ENCODE measurements at regions not wholly inside any gene's neighbourhood (a gene's known extent, or its start where the extent isn't known, plus 50 kb on each side); places are given as distances from the start of the nearest gene placed in this dataset.

- intact Hi-C loops (cut with DNase I), result no loop called here
- DNase-seq, result no peak
These were observed 112.8 kb downstream of the FAM43A start for GRCh38 chr3:194798486-194798885.

- DNase-seq, result no peak
- intact Hi-C loops (cut with DNase I), result no loop called here
These were observed 114.3 kb downstream of the FAM43A start for GRCh38 chr3:194800002-194800401.

GRCh38 chr3:194801461-194802432, 116.1 kb downstream of the FAM43A start:
- intact Hi-C loops (cut with DNase I), result no loop called here
- peak in 1 of 10 donors; percentile 59 for DNase-seq

- intact Hi-C loops (cut with DNase I), result no loop called here
- DNase-seq, result no peak
These were observed 119.1 kb downstream of the FAM43A start for GRCh38 chr3:194804796-194805195.

- DNase-seq, result no peak
- intact Hi-C loops (cut with DNase I), result no loop called here
These were observed 119.9 kb downstream of the FAM43A start for GRCh38 chr3:194805546-194805945.

- DNase-seq, result no peak
- intact Hi-C loops (cut with DNase I), result no loop called here
These were observed 121.4 kb downstream of the FAM43A start for GRCh38 chr3:194806991-194807630.

- intact Hi-C loops (cut with DNase I), result no loop called here
- DNase-seq, result no peak
These were observed 123.0 kb downstream of the FAM43A start for GRCh38 chr3:194808640-194809097.

GRCh38 chr3:194809382-194809781, 123.7 kb downstream of the FAM43A start:
- DNase-seq, result no peak
- intact Hi-C loops (cut with DNase I), result no loop called here

GRCh38 chr3:194810076-194810475, 124.4 kb downstream of the FAM43A start:
- intact Hi-C loops (cut with DNase I), result no loop called here
- no peak for DNase-seq

GRCh38 chr3:194811118-194811517, 125.4 kb downstream of the FAM43A start:
- intact Hi-C loops (cut with DNase I), result no loop called here
- no peak for DNase-seq

- intact Hi-C loops (cut with DNase I), result no loop called here
- DNase-seq, result no peak
These were observed 126.5 kb downstream of the FAM43A start for GRCh38 chr3:194812176-194812575.

- DNase-seq, result peak in 2 of 10 donors; percentile 28 to 34
- intact Hi-C loops (cut with DNase I), result no loop called here
These were observed 129.2 kb downstream of the FAM43A start for GRCh38 chr3:194814878-194815357.

- DNase-seq, result no peak
- intact Hi-C loops (cut with DNase I), result no loop called here
These were observed 131.3 kb downstream of the FAM43A start for GRCh38 chr3:194816748-194817591.

- DNase-seq, result no peak
- intact Hi-C loops (cut with DNase I), result no loop called here
These were observed 131.9 kb downstream of the FAM43A start for GRCh38 chr3:194817592-194817930.

- intact Hi-C loops (cut with DNase I), result no loop called here
- no peak for DNase-seq
These were observed 132.3 kb downstream of the FAM43A start for GRCh38 chr3:194817936-194818335.

GRCh38 chr3:194824100-194824499, 138.4 kb downstream of the FAM43A start:
- DNase-seq, result no peak
- intact Hi-C loops (cut with DNase I), result no loop called here

GRCh38 chr3:194824701-194825111, 139.0 kb downstream of the FAM43A start:
- DNase-seq, result no peak
- intact Hi-C loops (cut with DNase I), result no loop called here

GRCh38 chr3:194826594-194826993, 140.9 kb downstream of the FAM43A start:
- intact Hi-C loops (cut with DNase I), result no loop called here
- DNase-seq, result no peak

GRCh38 chr3:194827486-194827885, 141.8 kb downstream of the FAM43A start:
- intact Hi-C loops (cut with DNase I), result no loop called here
- no peak for DNase-seq

- no peak for DNase-seq
- intact Hi-C loops (cut with DNase I), result no loop called here
These were observed 142.4 kb downstream of the FAM43A start for GRCh38 chr3:194828116-194828515.

GRCh38 chr3:194828926-194829325, 143.2 kb downstream of the FAM43A start:
- intact Hi-C loops (cut with DNase I), result no loop called here

More at GRCh38 chr3:194828926-194829325, 143.2 kb downstream of the FAM43A start:
- no peak for DNase-seq

Measured in posterior cingulate gyrus (tissue), 11 donors.